ENCODE measurements at regions not wholly inside any gene's neighbourhood (a gene's known extent, or its start where the extent isn't known, plus 50 kb on each side); places are given as distances from the start of the nearest gene placed in this dataset.

- ATAC-seq, result no peak
- no peak for TF ChIP-seq TSHZ2 (CRISPR knock-in tag; IDR thresholded peaks at IDR 0.05)
- TF ChIP-seq CSRNP3 (CRISPR knock-in tag; IDR thresholded peaks at IDR 0.05), result no peak
- no peak for TF ChIP-seq ESRRG (CRISPR knock-in tag; IDR thresholded peaks at IDR 0.05)
- TF ChIP-seq ZFP30 (CRISPR knock-in tag; IDR thresholded peaks at IDR 0.05), result no peak
- no peak for TF ChIP-seq TCF4 (CRISPR knock-in tag; IDR thresholded peaks at IDR 0.05; ENCODE audit: borderline replicate concordance)
- no peak for TF ChIP-seq CSDC2 (CRISPR knock-in tag; IDR thresholded peaks at IDR 0.05)
- no peak for TF ChIP-seq BACH2 (CRISPR knock-in tag; IDR thresholded peaks at IDR 0.05; ENCODE audit: borderline replicate concordance)
- no peak for TF ChIP-seq ARNTL (CRISPR knock-in tag; IDR thresholded peaks at IDR 0.05; ENCODE audit: borderline replicate concordance, low read depth)
- no peak for TF ChIP-seq ZC3H10 (CRISPR knock-in tag; IDR thresholded peaks at IDR 0.05)
- no peak for TF ChIP-seq CREB5 (CRISPR knock-in tag; IDR thresholded peaks at IDR 0.05; ENCODE audit: low read depth)
- TF ChIP-seq GLIS3 (CRISPR knock-in tag; IDR thresholded peaks at IDR 0.05), result no peak
- TF ChIP-seq ZFP3 (CRISPR knock-in tag; IDR thresholded peaks at IDR 0.05), result no peak
- no peak for TF ChIP-seq POU6F1 (CRISPR knock-in tag; IDR thresholded peaks at IDR 0.05; ENCODE audit: borderline replicate concordance, low read depth)
- TF ChIP-seq SNAI2 (CRISPR knock-in tag; IDR thresholded peaks at IDR 0.05), result no peak
- no peak for TF ChIP-seq ZNF565 (CRISPR knock-in tag; conservative IDR thresholded peaks at IDR 0.05; ENCODE audit: low read depth)
Measured at GRCh38 chr10:55137063-55137462, 336.0 kb upstream of the PCDH15 start.

GRCh38 chr10:55104738-55105137 is 303.7 kb upstream of the PCDH15 start:
- no peak for ATAC-seq
- TF ChIP-seq RARB (CRISPR knock-in tag; IDR thresholded peaks at IDR 0.05) (no peak), PATZ1 (CRISPR knock-in tag; IDR thresholded peaks at IDR 0.05; ENCODE audit: borderline replicate concordance) (no peak), BACH2 (CRISPR knock-in tag; IDR thresholded peaks at IDR 0.05; ENCODE audit: borderline replicate concordance) (no peak), ZFP30 (CRISPR knock-in tag; IDR thresholded peaks at IDR 0.05) (no peak), CREB5 (CRISPR knock-in tag; IDR thresholded peaks at IDR 0.05; ENCODE audit: low read depth) (no peak), ESRRG (CRISPR knock-in tag; IDR thresholded peaks at IDR 0.05) (no peak), POU6F1 (CRISPR knock-in tag; IDR thresholded peaks at IDR 0.05; ENCODE audit: borderline replicate concordance, low read depth) (no peak), ISL1 (CRISPR knock-in tag; IDR thresholded peaks at IDR 0.05) (no peak), CSRNP3 (CRISPR knock-in tag; IDR thresholded peaks at IDR 0.05) (no peak), ZFP3 (CRISPR knock-in tag; IDR thresholded peaks at IDR 0.05) (no peak), CSDC2 (CRISPR knock-in tag; IDR thresholded peaks at IDR 0.05) (no peak), GLIS3 (CRISPR knock-in tag; IDR thresholded peaks at IDR 0.05) (no peak), ZNF70 (CRISPR knock-in tag; IDR thresholded peaks at IDR 0.05) (no peak)
